LNCaP clone FGC (cell line): ENCODE measurements at regions not wholly inside any gene's neighbourhood (a gene's known extent, or its start where the extent isn't known, plus 50 kb on each side); places are given as distances from the start of the nearest gene placed in this dataset.

ENCODE experiments used
- DNase-seq: peaks from one replicate; pipeline ENCODE4 v3.0.0-alpha.2; 2011; ENCODE audit warnings: low read depth
- H3K4me3 ChIP-seq: 2 replicates; pipeline ENCODE4 v1.5.1; 2011; ENCODE audit warnings: mild to moderate bottlenecking, low read depth, low read length, control low read depth
- CTCF ChIP-seq: IDR thresholded peaks from 2 replicates; pipeline ENCODE4 v1.5.1; 2012; ENCODE audit warnings: mild to moderate bottlenecking; ENCODE audit not compliant: control insufficient read depth, insufficient read depth; ENCODE audit errors: extremely low read depth

DNA sequence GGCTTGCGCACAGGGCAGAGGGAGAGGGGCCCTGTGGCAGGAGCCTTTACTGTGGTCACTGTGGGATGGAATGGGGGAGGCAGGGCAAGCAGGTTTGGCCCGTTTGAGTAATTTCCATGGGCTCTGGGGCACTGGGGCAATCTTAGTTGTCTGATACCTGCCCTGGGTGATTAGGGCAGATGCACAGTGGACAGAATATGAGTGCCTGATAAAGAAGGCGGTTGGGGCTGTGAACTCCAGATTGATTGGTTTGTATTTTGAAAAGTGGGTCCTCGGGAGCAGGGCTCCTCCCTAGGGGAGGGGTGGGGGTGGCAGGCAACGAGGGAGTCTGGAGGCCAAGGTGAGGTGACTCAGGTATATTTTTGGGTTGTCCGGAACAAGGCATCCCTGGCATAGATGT, 247.5 kb downstream of the NSG2 start:
- TF ChIP-seq CTCF = no peak
- DNase-seq = no peak
- H3K4me3 ChIP-seq = no peak overlapping the region

DNA sequence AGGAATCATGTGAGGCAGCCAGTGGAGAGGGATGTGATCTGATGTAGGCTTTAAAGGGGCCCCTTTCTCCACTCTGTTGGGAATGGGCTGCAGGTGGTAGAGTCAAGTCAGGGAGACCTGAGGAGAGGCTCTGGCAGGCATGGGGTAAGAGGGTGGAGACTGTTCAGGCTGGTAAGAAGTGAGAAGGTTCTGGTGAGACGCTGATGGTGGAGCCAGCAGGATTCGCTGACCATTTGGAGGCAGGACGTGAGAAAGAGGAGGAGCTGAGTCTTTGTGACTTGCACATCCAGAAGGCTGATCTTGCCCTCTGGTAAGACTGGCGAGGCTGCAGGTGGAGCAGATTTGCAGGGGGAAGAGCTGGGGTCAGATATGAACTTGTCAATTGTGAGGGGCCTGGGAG, 248.0 kb downstream of the NSG2 start:
- no peak overlapping the region for H3K4me3 ChIP-seq
- no peak for DNase-seq
- no peak for TF ChIP-seq CTCF

DNA sequence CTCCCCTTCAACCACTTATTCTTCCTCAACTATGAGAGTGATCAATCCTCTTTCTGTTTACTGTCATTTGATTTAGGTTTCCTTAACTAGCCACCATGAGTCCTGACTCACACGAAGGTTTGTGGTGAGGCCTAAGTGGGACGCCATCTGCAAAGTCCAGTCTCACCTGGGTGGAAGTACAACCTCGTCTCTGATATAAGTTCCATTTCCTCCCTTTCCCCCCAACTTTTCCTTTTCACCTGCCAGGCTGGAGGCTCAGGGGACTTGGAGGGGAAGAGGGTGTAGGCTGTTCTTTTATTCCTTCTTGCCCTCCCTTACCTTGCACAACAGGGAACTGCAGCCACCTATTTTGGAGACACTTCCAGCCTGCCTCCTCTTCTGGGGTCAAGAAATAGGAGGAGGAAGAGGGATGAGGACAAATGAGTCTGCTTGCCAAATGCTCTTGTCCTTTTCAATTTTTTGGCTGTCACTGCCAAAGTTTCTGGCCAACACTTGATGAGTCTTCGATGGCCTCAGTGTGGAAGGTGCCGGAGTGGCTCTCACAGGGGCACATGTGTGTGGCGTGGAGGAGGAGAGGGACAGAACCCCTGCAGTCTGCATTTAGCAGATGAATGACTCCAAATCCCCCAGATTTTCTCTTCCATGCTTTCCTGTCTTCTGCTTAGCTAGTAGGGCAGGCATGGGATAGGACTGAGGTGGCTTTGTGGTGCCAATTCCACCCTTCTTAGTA, 249.6 kb downstream of the NSG2 start:
- no peak for DNase-seq
- H3K4me3 ChIP-seq = no peak overlapping the region
- no peak for TF ChIP-seq CTCF

DNA sequence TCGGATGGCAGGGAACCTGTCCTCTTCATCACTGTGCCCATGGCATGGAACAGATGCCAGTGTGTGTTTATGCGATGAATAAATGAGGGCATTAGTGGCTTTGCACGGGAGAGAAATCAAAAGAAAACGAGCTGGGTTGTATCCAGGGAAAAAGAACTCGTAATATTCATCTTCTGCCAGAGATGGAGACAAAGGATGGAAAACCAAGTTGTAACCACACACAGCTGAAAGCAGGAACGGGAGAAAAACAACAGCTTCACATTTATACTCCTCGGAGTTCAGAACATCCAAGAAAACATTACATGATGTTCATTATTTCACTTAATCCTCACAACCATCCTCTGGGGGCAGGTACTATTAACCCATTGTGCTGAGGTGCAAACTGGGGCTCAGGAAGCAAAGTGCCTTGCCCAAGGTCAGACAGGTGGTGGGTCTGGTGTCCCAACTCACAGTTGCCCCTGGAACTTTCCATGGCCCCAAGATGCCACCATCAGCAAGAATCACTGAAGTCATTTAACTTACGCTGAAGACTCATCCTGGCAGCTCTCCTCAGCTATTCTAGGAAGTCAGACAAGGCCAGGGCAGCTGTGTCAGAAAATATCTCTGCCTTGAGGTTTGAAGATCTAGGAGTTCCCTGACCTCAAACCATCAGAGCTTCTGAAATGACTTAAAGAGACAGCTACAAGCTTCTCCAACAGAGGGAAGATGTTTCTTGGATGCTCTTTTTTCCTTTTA, 250.4 kb downstream of the NSG2 start:
- H3K4me3 ChIP-seq = no peak overlapping the region
- TF ChIP-seq CTCF = no peak
- DNase-seq = no peak

DNA sequence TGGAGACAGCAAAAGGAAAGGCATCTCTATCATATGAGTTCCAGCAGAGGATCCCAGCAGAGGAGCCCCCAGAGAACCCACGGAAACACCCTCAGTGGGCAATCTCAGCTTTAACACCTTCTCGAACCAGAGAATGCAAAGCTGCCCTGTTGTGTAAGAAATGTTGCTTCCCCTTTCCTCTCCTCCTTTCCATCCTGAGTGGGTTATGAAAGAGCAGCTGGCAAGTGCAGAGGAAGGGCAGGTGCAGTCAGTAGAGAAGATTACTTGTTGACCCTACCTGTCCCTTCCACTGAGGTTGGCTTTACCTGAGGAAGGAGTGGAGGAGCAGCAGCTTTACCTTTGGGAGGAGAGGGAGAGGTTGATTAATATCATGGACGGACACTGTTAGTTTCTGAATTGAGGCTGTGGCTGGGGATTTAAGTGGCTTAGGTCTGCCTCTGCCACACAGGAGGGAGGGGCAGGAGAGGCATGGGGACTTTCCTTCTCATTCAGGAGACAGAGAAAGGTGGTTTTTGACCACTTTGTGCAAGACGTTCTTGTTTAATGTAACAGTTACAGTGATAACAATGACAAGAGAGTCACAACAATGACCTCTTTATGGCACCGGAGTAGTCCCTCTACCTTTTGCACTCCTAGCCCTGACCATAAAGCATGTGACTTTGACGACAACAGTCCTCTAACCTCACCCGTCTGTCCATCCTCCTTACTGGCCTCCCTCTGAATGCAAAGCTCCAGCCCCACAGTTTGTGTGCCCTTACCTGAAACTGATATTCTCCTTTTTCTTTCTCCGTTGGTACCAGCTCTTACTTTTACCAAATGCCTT, 254.8 kb downstream of the NSG2 start:
- TF ChIP-seq CTCF = no peak

GRCh38 chr5:174300941-174301761, 255.6 kb downstream of the NSG2 start:
- no peak for TF ChIP-seq CTCF
- no peak for DNase-seq
- H3K4me3 ChIP-seq = no peak overlapping the region

More for the DNA sequence above, 254.8 kb downstream of the NSG2 start:
- H3K4me3 ChIP-seq = no peak overlapping the region
- no peak for DNase-seq
